ENCODE measurements at regions not wholly inside any gene's neighbourhood (a gene's known extent, or its start where the extent isn't known, plus 50 kb on each side); places are given as distances from the start of the nearest gene placed in this dataset.

DNA sequence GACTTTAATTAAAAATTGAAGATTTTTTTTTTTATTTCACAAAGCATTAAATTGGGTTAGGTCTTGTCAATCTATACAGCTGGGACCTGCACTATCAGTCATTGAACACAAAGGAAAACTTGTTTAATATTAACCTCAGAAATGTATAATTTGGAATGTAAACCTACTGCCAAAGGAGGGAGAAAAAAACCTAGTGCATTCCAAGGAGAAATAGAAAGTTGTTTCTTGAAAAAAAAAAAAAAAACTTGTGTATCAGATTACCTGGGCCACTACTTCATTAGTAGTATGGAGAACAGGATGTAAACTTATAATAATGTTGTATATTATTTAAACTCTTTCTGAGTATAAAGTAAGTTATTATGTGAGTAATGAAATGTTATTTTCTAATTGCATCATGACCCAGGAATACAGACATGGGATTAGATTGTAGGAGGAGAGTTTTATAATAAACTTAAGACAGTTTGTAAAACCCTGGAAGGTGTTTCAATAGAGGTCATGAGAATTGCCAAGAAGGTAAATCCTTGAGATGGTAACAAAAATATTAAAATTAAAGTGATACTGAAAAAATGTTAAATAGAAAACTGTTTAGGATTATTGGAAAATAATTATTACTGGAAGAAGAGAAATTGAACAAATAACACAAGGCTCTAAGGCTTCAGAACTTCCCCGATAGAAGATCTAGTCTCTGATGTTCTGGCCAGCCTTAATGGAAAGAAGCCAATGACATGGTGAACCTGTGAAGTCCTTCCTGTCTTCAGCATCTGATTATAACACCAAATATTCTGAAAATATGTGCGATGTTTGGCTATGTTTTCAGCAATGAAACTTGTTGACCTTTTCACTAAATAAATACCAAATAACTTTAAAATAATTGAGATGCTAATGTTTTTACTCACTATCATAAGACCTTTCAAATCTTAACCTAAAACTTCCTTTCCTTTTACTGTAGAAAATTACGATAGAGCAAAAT lies 412.8 kb upstream of the LYPLAL1 start:
- TF ChIP-seq POLR2A (IDR thresholded peaks at IDR 0.05; ENCODE audit: low read depth, low read length), result no peak
- no peak for DNase-seq (ENCODE audit: insufficient read length, low spot score)
- no peak for FAIRE-seq

DNA sequence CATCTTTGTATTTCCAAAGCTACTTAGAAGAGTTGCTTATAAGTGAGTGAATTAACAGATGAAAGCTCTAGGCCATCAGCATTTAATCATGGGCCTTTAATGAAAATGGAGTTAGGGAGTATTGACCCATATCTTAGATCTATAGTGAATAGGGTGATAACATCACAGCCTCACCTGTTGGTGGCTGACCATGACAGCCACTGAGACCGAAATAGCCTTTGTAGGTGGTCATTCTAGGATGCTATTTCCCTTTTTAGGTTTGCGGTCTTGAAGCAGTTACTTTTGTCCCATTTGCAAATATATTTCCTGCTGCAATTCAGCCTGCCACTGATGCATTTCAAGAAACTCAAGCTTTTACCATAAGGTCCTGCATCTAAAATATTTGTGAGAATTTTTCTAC lies 410.1 kb upstream of the LYPLAL1 start:
- no peak for FAIRE-seq
- no peak for TF ChIP-seq POLR2A (IDR thresholded peaks at IDR 0.05; ENCODE audit: low read depth, low read length)
- no peak for DNase-seq (ENCODE audit: insufficient read length, low spot score)

DNA sequence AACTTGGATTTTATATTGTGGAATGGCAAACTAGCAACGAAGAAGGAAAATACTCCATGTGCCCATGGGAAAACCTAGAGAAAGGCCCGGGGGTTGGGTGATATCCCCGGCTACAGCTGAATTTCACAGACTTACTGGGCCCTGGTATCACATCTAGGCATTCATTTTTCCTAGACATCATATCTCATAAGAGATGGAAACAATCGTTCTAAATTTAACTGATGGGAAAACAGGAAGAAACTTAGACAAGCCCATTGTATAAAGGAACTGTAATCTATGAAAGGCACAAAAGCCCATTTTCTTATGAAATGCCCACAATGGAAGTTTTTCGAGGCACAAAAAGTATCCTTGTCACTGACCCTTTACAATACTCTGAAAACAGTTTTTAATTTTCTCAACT lies 407.9 kb upstream of the LYPLAL1 start:
- DNase-seq (ENCODE audit: insufficient read length, low spot score) (no peak), FAIRE-seq (no peak)
- TF ChIP-seq POLR2A (IDR thresholded peaks at IDR 0.05; ENCODE audit: low read depth, low read length), result no peak

DNA sequence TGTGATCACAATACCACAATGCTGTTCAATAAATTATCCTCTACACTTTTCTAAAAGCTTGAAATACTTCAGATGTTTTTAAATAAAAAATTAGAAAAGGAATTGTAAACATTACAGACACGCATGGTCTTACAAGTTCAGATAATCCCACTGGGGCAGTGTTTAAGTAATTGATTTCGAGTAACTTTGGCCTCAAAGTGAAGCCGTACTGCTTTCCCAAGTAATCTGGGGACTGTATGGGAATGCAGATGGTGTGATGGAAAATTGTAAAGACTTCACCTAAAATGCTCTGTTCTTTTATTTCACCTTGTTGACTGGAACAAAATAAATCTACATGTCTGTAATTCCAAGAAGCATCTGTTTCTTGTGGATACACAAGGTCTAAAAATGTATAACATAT lies 401.7 kb upstream of the LYPLAL1 start:
- no peak for FAIRE-seq
- TF ChIP-seq POLR2A (IDR thresholded peaks at IDR 0.05; ENCODE audit: low read depth, low read length), result no peak

GRCh38 chr1:218772575-218772974 lies 401.1 kb upstream of the LYPLAL1 start:
- DNase-seq (ENCODE audit: insufficient read length, low spot score), result no peak
- TF ChIP-seq POLR2A (IDR thresholded peaks at IDR 0.05; ENCODE audit: low read depth, low read length), result no peak
- FAIRE-seq, result no peak

More for the DNA sequence above, 401.7 kb upstream of the LYPLAL1 start:
- DNase-seq (ENCODE audit: insufficient read length, low spot score), result no peak

DNA sequence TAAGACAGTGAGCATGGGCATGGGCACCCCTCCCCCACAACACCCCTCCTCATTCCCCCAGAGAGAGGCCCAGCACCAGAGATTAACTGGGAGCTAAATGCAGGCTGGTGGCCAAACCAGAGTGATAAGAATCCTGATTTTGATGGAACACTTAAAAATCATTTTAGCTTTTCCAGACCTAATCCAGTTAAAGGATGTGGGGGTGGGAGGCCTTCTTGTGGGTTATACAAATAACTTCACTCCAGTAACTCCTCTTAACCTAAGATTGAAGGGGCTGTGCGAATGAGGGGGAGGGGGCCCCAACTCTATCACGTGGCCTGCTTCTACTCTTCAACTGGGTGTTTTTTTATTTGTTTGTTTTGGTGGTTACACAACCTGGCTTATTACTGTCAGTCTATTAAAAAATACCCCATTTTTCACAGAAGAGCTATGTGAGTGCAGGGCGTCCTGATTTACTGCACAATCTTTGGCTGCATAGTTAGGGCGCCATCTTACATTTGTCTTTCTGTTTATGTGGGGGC lies 398.1 kb upstream of the LYPLAL1 start:
- FAIRE-seq (no peak), DNase-seq (ENCODE audit: insufficient read length, low spot score) (no peak)
- TF ChIP-seq POLR2A (IDR thresholded peaks at IDR 0.05; ENCODE audit: low read depth, low read length), result no peak

DNA sequence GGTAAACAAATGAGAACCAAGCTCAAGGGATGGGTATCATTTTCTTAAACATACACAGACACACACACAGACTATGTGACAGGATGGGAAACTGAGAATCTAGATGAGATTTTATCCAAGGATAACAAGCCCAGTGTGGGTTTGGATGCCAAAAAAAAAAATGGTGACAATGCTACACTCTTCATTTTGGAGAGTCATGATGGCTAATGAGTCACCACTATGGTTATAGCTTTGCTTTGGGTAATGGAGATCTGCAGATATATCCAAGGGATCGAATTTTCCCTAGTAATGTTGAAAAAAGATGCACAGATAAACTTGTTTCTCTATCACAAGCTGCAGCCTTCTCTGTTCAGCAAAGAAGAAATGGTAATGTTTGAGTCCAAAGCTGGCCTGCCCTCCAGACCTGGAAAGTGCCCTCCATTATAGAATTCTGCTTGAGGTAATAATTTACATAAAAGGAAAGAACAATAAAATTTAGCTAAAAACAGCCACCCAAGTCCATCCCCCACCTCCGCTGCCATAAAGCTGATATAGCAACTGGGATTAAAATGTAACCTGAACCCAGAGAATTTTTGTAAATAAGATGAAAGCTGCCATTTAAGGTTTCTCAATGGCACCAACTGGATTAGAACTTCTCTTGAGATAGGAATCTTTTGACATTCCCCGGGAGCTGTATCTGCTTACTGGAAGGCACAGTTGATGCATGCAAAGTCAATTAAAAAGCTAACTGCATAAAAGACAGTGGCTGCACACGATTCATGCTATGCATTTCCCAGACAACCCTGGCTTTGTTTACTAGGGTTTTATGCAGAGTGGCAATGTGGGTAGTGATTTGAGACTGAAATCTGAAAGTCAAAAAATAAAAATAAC lies 395.2 kb upstream of the LYPLAL1 start:
- FAIRE-seq, result no peak
- DNase-seq (ENCODE audit: insufficient read length, low spot score), result no peak
- TF ChIP-seq POLR2A (IDR thresholded peaks at IDR 0.05; ENCODE audit: low read depth, low read length), result no peak

GRCh38 chr1:218779341-218780100 lies 394.2 kb upstream of the LYPLAL1 start:
- FAIRE-seq (no peak), DNase-seq (ENCODE audit: insufficient read length, low spot score) (no peak)
- no peak for TF ChIP-seq POLR2A (IDR thresholded peaks at IDR 0.05; ENCODE audit: low read depth, low read length)

DNA sequence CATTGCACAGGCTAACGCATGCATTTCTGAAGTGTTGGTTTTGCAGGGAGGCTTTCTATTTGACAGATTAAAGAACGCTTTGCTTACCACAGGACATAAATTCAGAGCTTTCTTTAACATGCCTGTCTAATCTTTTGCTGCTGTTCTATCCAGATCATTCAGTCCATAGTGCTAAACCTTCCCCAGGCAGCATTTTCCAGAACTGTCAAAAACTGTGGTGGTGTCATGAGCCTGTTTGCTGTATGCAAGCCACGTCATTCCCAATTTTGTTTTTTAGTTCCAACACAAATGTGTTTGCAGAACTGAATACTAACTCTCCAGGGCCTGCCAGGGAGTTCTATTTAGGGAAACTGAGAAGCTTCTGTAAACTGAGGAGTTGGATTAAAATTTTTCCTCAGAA lies 390.5 kb upstream of the LYPLAL1 start:
- no peak for TF ChIP-seq POLR2A (IDR thresholded peaks at IDR 0.05; ENCODE audit: low read depth, low read length)
- FAIRE-seq (no peak), DNase-seq (ENCODE audit: insufficient read length, low spot score) (no peak)

DNA sequence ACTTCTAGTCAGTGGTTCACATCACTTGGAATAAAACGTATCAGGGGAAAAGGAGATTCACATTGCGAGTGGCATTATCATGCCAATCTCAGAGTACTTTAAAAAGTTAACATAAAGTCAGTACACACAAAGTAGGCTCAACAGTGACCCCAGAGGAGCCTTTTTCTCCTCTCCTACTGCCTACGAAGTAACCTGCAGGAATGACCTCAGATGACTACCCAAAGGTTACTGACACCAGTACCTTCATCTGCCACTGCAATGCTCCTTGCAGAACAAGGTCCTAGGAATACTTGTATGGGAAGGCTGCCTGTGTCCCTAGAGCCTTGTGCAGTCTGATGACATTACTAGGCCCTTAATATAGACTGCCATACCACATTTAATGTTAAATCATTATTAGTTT lies 389.8 kb upstream of the LYPLAL1 start:
- DNase-seq (ENCODE audit: insufficient read length, low spot score) (no peak), FAIRE-seq (no peak)
- no peak for TF ChIP-seq POLR2A (IDR thresholded peaks at IDR 0.05; ENCODE audit: low read depth, low read length)

- FAIRE-seq, result no peak
- no peak for DNase-seq (ENCODE audit: insufficient read length, low spot score)
- TF ChIP-seq POLR2A (IDR thresholded peaks at IDR 0.05; ENCODE audit: low read depth, low read length), result no peak
Observed at GRCh38 chr1:218785928-218786327, 387.8 kb upstream of the LYPLAL1 start.

- DNase-seq (ENCODE audit: insufficient read length, low spot score) (no peak), FAIRE-seq (no peak)
- no peak for TF ChIP-seq POLR2A (IDR thresholded peaks at IDR 0.05; ENCODE audit: low read depth, low read length)
Observed at GRCh38 chr1:218787826-218788225, 385.9 kb upstream of the LYPLAL1 start.

- TF ChIP-seq POLR2A (IDR thresholded peaks at IDR 0.05; ENCODE audit: low read depth, low read length), result no peak
- DNase-seq (ENCODE audit: insufficient read length, low spot score), result no peak
- FAIRE-seq, result no peak
Observed at GRCh38 chr1:218796773-218797172, 376.9 kb upstream of the LYPLAL1 start.
